MCF 10A (cell line): ENCODE measurements at regions not wholly inside any gene's neighbourhood (a gene's known extent, or its start where the extent isn't known, plus 50 kb on each side); places are given as distances from the start of the nearest gene placed in this dataset.

ENCODE experiments used
- BruUV-seq: library from RNA; stranded (reverse); fragments of 400-500 nt; replicated peaks from 2 replicates; lab custom pipeline; 2021; lab: Mats Ljungman, UMichigan
- CTCF ChIA-PET: fragments of 300-600 bp; sonication (Branson Sonifier 250); formaldehyde crosslinking; extraction: SDS; loops from one replicate; lab custom pipeline; 2021; ENCODE audit warnings: antibody characterized with exemption, inconsistent platforms; lab: Yijun Ruan, JAX
- POLR2A ChIA-PET: fragments of 300-600, 350-650 bp; sonication (Branson Sonifier 250); formaldehyde crosslinking; extraction: SDS; loops from one replicate; lab custom pipeline; 2020; ENCODE audit warnings: antibody characterized with exemption, inconsistent platforms; lab: Yijun Ruan, JAX
- DNase-seq: peaks from one replicate; pipeline ENCODE4 v3.0.0-alpha.2; 2018; ENCODE audit not compliant: unreplicated experiment
- H3K27ac Mint-ChIP-seq: one replicate; pipeline ENCODE4 v1.8.0; 2022; ENCODE audit warnings: mild to moderate bottlenecking, low read depth, mixed read lengths; ENCODE audit not compliant: unreplicated experiment
- H3K27me3 Mint-ChIP-seq: one replicate; pipeline ENCODE4 v1.8.0; 2022; ENCODE audit warnings: mixed read lengths; ENCODE audit not compliant: insufficient read depth, unreplicated experiment
- H3K36me3 Mint-ChIP-seq: one replicate; pipeline ENCODE4 v1.8.0; 2022; ENCODE audit warnings: mild to moderate bottlenecking, moderate library complexity, mixed read lengths; ENCODE audit not compliant: insufficient read depth, unreplicated experiment
- H3K4me1 Mint-ChIP-seq: one replicate; pipeline ENCODE4 v1.8.0; 2022; ENCODE audit warnings: mixed read lengths; ENCODE audit not compliant: insufficient read depth, unreplicated experiment
- H3K4me3 Mint-ChIP-seq: one replicate; pipeline ENCODE4 v1.8.0; 2022; ENCODE audit warnings: mild to moderate bottlenecking, moderate library complexity, mixed read lengths; ENCODE audit not compliant: unreplicated experiment
- H3K9me3 Mint-ChIP-seq: one replicate; pipeline ENCODE4 v1.8.0; 2022; ENCODE audit warnings: mixed read lengths; ENCODE audit not compliant: unreplicated experiment
- intact Hi-C: fragments of 100-400 bp; cut with micrococcal nuclease; formaldehyde crosslinking; loops from 2 replicates; pipeline ENCODE4 v1.14.1; 2022
- TF ChIP-seq, protein P1 (sequence below): fragments of 200-600 bp; IDR thresholded peaks from one replicate; pipeline ENCODE4 v1.8.0; 2022; ENCODE audit warnings: antibody characterized with exemption, mild to moderate bottlenecking; ENCODE audit not compliant: unreplicated experiment

DNA sequence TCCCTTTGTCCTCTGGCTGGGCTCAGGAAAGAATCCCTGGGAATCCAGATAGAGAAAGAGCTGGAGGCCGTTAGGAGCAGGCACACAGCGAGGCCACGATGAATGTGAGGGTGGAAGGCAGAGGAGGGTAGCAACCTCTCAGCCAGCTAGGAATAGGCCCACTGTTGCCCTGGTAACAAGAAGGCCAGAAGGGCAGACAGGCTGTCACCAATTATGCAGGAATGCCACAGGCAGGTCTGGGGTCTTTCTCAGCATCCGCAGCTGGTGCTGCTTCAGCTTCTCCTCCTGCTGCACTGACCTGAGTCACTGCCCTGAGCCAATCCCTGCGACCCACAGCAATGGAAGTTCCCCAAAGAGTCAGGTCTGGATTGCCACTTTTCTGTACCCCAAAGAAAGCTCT lies 62.8 kb upstream of the C3orf80 start:
- intact Hi-C loops, result loop anchor here (2.0 to 10.0 kb wide), 3 partner anchors 48 to 898 kb away; no protein-coding TSS in a partner anchor
- Mint-ChIP-seq H3K9me3 (no peaks in the 10 kb centered on the region), H3K4me3 (no peak overlapping the region), H3K36me3 (no peaks in the 10 kb centered on the region), H3K27me3 (no peaks in the 10 kb centered on the region), H3K27ac (no peak overlapping the region), H3K4me1 (peaks cover 4% of the 10 kb centered on the region)
- TF ChIP-seq, protein P1, sequence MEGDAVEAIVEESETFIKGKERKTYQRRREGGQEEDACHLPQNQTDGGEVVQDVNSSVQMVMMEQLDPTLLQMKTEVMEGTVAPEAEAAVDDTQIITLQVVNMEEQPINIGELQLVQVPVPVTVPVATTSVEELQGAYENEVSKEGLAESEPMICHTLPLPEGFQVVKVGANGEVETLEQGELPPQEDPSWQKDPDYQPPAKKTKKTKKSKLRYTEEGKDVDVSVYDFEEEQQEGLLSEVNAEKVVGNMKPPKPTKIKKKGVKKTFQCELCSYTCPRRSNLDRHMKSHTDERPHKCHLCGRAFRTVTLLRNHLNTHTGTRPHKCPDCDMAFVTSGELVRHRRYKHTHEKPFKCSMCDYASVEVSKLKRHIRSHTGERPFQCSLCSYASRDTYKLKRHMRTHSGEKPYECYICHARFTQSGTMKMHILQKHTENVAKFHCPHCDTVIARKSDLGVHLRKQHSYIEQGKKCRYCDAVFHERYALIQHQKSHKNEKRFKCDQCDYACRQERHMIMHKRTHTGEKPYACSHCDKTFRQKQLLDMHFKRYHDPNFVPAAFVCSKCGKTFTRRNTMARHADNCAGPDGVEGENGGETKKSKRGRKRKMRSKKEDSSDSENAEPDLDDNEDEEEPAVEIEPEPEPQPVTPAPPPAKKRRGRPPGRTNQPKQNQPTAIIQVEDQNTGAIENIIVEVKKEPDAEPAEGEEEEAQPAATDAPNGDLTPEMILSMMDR, result no peak
- no TSS peak for BruUV-seq
- no peak for DNase-seq
- CTCF ChIA-PET, result interaction anchor here (0.5 to 3.8 kb wide), 34 partner anchors 9 to 354 kb away, joined by 3 to 53 read pairs (median 5); partner anchors contain the start of gene C3orf80
- POLR2A ChIA-PET, result no interaction called here

DNA sequence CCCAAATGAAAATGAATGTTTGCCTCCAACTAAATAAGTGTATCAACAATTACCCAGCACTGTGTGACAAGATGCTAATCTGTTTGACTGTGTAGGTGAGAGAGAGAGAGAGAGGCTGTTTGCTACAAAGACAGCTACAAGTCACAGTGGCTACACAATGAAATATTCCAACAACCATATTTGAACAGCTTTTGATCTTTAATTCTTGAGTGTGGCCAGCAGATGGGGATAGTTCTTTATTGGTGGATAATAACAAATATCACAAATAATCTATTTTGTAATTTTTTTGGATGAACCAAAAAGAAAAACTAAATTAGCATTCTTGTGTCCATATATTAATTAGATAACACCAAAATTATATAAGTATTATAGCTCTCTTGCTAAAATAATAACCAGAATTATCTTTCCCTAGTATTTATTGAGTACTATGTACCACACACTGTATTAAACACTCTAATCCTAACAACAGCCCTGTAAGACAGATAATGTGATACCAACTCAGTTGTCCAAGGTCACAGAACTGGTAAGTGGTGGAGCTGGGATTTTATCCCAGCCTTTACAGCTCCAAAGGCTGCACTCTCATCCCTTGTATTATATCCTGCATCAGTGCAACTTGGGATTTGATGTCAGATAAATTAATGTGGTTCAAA lies 61.9 kb upstream of the C3orf80 start:
- peak; percentile 37 for DNase-seq
- Mint-ChIP-seq H3K4me3 (no peak overlapping the region), H3K4me1 (peaks cover 4% of the 10 kb centered on the region), H3K27ac (no peak overlapping the region), H3K36me3 (no peaks in the 10 kb centered on the region), H3K27me3 (no peaks in the 10 kb centered on the region), H3K9me3 (no peaks in the 10 kb centered on the region)
- TF ChIP-seq, protein P1, result peak; percentile 39
- ChIA-PET CTCF (interaction anchor here (0.6 to 3.8 kb wide), 48 partner anchors 9 to 1589 kb away, joined by 3 to 53 read pairs (median 4); no protein-coding TSS in a partner anchor), POLR2A (interaction anchor here (0.7 kb wide), 1 partner anchor 180 kb away, joined by 3 read pairs; no protein-coding TSS in a partner anchor)
- intact Hi-C loops, result loop anchor here (1.0 to 10.0 kb wide), 5 partner anchors 47 to 899 kb away; no protein-coding TSS in a partner anchor
- no TSS peak for BruUV-seq

DNA sequence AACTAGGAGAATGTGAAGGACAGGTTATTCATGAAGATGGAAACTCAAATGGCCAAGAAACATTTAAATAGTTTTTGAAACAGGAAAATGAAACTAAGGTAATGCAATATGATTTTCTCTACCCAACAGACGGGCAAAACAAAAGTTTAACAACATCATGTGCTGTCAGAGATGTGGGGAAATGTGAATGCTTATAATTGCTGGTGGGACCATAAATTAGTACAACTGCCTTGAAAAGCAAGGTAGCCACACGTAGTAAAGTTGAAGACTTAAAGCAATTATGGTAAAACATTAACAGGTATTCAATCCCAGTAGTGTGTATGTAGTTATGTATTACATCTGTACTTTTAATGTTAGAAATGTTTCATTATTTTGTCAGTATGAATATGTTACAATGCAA lies 57.0 kb upstream of the C3orf80 start:
- CTCF ChIA-PET, result interaction anchor here (0.7 kb wide), 1 partner anchor 31 kb away, joined by 4 read pairs; no protein-coding TSS in a partner anchor
- Mint-ChIP-seq H3K4me3 (no peak overlapping the region), H3K27me3 (no peaks in the 10 kb centered on the region), H3K27ac (no peak overlapping the region), H3K9me3 (no peaks in the 10 kb centered on the region), H3K4me1 (peaks cover 9% of the 10 kb centered on the region), H3K36me3 (no peaks in the 10 kb centered on the region)
- DNase-seq, result no peak
- no TSS peak for BruUV-seq
- POLR2A ChIA-PET, result no interaction called here
- TF ChIP-seq, protein P1, result no peak
- intact Hi-C loops, result loop anchor here (10.0 kb wide), 1 partner anchor 903 kb away; no protein-coding TSS in a partner anchor

DNA sequence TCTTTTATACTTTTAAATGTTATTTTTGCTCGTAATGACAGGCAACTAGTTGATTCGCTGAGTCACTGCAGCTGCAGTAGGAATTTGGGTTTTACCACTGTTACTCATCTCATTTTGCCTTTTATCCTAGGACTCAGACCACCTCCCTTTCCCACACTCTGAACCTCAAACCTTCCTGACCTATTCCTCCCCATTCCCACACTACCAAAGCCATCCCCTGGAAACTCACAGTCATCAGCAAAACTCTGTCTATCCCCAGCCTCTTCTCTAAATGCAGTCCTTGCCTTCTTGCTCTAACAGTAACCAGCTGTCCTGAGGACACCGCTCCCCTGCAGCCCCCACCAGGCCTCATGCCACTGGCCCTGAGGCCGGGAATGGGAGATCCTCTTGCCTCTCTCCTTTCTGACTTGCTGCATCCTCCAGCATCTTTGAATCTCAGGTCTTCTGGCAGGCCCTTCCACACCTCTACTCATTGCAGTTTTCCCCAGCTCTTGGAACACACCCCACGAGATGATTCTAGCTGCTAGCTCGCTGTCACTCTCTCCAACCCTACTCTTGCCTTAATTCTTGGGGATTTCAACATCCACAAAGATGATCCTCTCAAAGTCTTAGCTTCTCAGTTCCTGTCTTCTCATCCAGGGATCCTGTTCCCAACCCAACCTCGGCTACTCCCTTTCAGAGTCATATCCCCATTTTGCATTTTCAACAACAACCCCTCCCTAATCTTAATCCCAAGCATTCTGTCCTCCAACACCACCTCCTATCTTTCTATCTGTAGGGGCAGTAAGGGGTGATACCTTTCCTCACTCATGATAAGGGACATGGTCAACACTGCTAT lies 55.9 kb upstream of the C3orf80 start:
- intact Hi-C loops, result loop anchor here (10.0 kb wide), 1 partner anchor 905 kb away; no protein-coding TSS in a partner anchor
- peak; percentile 65 for DNase-seq
- CTCF ChIA-PET, result interaction anchor here (0.7 kb wide), 1 partner anchor 70 kb away, joined by 3 read pairs; no protein-coding TSS in a partner anchor
- H3K36me3 Mint-ChIP-seq, result no peaks in the 10 kb centered on the region
- no peak overlapping the region for H3K4me3 Mint-ChIP-seq
- TF ChIP-seq, protein P1, result no peak
- no peaks in the 10 kb centered on the region for H3K9me3 Mint-ChIP-seq
- no peak overlapping the region for H3K27ac Mint-ChIP-seq
- BruUV-seq, result no TSS peak
- H3K27me3 Mint-ChIP-seq, result no peaks in the 10 kb centered on the region
- POLR2A ChIA-PET, result no interaction called here
- H3K4me1 Mint-ChIP-seq, result peaks cover 9% of the 10 kb centered on the region
